GM12874 (cell line): ENCODE measurements at regions not wholly inside any gene's neighbourhood (a gene's known extent, or its start where the extent isn't known, plus 50 kb on each side); places are given as distances from the start of the nearest gene placed in this dataset.

ENCODE experiments used
- TF ChIP-seq, protein P1 (sequence below): IDR thresholded peaks from 2 replicates; pipeline ENCODE4 v1.5.1; 2011; ENCODE audit warnings: low read depth, mild to moderate bottlenecking, control low read depth, low read length, moderate library complexity; ENCODE audit not compliant: insufficient read depth

DNA sequence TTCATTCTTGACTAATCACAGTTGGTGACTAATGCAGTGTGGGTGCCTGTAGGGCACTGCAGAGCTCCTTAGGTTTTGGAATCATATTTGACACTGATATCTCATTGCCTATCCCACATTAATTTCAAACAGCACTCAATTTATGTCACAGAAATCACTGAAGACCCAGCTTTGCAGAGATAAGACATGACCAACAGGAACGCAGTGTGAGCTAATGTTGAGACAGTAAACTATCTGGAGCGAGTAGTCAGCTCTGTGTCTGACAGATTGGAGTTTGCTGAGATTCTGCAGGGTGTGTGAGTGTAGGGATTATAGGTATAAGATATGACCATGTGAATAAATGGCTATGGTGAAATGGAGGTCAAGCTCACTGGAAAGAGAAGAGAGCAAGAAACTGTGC is 1586.1 kb upstream of the AGA start:
- TF ChIP-seq, protein P1, sequence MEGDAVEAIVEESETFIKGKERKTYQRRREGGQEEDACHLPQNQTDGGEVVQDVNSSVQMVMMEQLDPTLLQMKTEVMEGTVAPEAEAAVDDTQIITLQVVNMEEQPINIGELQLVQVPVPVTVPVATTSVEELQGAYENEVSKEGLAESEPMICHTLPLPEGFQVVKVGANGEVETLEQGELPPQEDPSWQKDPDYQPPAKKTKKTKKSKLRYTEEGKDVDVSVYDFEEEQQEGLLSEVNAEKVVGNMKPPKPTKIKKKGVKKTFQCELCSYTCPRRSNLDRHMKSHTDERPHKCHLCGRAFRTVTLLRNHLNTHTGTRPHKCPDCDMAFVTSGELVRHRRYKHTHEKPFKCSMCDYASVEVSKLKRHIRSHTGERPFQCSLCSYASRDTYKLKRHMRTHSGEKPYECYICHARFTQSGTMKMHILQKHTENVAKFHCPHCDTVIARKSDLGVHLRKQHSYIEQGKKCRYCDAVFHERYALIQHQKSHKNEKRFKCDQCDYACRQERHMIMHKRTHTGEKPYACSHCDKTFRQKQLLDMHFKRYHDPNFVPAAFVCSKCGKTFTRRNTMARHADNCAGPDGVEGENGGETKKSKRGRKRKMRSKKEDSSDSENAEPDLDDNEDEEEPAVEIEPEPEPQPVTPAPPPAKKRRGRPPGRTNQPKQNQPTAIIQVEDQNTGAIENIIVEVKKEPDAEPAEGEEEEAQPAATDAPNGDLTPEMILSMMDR = no peak

DNA sequence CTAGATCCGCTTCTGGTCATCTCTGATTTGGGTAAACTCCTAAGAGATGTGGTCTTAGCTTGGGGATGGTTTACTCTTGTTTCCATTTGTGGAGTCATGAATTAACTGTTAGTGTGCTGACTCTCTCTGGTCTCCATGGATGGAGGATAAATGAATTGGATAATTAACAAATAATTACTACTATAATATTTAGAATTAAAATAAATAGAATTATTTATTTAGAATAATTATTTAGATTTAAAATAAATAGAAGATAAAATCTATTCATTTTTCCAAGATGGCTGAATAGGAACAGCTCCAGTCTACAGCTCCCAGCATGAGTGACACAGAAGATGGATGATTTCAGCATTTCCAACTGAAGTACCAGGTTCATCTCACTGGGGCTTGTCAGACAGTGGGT is 1587.4 kb upstream of the AGA start:
- TF ChIP-seq, protein P1 = no peak

DNA sequence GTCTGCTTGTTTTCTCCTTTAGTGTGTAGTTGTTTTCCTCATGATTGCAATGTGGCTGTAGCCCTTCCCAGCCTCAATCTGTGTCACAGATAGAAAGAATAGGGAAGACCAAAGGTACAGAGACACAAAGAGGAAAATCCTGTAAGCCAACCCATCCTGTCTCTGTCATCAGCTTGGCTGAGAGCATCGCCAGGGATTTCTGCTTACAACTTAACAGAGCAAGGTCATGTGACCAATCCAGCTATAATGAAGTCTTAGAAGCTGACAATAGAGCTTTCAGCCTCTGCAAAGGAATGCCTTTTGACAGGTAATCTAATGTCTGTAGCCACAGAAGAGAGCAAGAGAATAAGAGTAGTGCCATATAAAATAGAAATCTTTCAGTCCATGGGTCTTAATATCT is 1598.0 kb upstream of the AGA start:
- TF ChIP-seq, protein P1 = no peak

DNA sequence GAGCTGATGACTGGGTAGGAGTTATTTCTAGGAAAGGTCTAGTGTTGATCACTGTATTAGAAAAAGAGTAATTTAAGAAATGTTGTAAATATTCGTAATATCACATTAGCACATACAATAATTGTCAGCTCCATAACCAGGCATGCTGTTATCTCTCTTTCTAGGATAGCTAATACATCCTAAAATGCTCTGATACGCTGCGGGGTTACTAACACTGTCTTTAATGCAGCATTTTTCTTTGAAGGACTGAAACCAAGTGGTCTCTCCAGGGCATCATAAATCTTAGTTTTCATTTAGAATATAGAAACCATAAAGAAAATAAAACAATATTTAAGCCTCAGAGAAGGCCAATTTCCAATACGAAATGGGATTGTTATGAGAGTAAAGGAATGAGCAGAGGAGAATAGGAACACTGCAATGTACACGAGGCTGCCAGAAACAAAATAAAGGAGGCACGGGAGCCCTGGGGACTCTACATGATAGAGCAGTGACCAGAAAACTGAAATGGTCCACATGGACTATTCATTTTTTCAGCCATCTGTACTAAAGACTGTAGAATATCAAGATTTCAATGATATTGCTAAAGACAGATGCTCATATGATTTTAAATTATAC is 1606.7 kb upstream of the AGA start:
- TF ChIP-seq, protein P1 = no peak

DNA sequence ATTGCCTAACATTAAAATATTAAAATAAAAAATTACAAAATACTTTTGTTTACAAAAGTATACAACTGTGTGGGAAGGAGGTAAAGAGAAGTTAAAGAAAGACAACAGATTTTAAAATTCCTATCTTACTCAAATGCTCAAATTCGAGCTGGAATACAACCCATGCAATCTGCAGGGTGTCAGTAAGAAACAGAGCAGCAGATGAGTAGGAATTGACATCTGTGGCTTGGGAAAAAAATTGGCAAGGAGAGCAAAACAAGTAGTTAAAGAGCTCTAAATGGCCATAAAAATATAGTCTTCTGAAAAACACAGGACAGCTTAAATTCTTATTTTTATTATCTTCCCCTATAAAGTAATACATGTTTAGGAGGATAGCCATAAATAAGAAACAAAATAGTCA is 1609.0 kb upstream of the AGA start:
- TF ChIP-seq, protein P1 = no peak

DNA sequence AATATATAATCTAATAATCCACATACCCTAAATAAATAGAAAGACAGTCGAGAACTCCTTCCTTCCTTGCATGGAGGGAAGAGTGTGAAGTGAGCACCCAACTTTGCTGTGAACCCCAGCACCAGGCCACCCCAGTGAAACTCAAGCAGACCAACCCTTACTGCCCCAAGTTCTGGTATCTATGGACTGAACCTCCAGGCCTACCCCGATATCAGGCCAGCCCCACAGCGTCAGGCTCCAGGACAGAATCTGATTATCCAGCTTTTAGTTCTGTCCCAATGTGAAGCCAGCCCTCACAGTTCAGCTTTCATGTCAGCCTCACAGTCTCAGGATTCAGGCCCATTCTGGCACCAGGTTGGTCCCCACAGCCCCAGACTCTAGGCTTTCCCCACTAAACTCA is 1617.2 kb upstream of the AGA start:
- TF ChIP-seq, protein P1 = no peak

DNA sequence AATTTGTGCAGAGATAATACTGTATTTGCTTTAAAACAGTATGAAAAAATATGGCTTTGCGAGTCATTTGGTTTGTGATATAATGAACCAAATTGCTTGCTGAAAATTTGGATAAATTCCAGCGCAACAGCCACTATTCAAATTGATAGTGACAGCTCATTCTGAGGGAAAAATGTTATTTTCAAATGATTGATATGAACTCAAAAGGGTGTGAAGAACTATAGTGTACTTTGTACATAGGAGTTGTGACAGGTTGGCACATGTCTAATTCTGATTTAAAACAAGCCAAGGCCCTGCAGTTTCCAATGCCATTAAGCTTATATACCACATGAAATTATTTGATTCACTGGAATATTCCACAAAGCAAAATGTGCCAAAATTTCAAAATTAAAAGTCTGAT is 1628.9 kb upstream of the AGA start:
- TF ChIP-seq, protein P1 = no peak
